ENCODE measurements at regions not wholly inside any gene's neighbourhood (a gene's known extent, or its start where the extent isn't known, plus 50 kb on each side); places are given as distances from the start of the nearest gene placed in this dataset.
"Not testable (repeated sequence)": the region's sequence is repeated elsewhere in the genome, so short reads cannot be mapped to it uniquely, and the experiment has no call there.

GRCh38 chr4:63269156-63269555 is 1140.1 kb downstream of the TECRL start:
- no peak for DNase-seq (ENCODE audit: low spot score)

GRCh38 chr4:63233671-63234070 is 1175.6 kb downstream of the TECRL start:
- DNase-seq (ENCODE audit: low spot score) = no peak

- no peak for DNase-seq (ENCODE audit: low spot score)
These were observed 1177.2 kb downstream of the TECRL start for GRCh38 chr4:63232058-63232457.

- DNase-seq (ENCODE audit: low spot score) = no peak
These were observed 1183.0 kb downstream of the TECRL start for GRCh38 chr4:63226229-63226628.

- no peak for DNase-seq (ENCODE audit: low spot score)
These were observed 1186.8 kb downstream of the TECRL start for GRCh38 chr4:63222466-63222865.

GRCh38 chr4:63221477-63221876 is 1187.8 kb downstream of the TECRL start:
- DNase-seq (ENCODE audit: low spot score) = no peak

- no peak for DNase-seq (ENCODE audit: low spot score)
These were observed 1190.4 kb downstream of the TECRL start for GRCh38 chr4:63218856-63219255.

- DNase-seq (ENCODE audit: low spot score) = no peak
These were observed 1195.2 kb downstream of the TECRL start for GRCh38 chr4:63214076-63214475.

- DNase-seq (ENCODE audit: low spot score) = no peak
These were observed 1197.3 kb downstream of the TECRL start for GRCh38 chr4:63211776-63212479.

- DNase-seq (ENCODE audit: low spot score) = no peak
These were observed 1197.9 kb downstream of the TECRL start for GRCh38 chr4:63211375-63211774.

GRCh38 chr4:63193029-63193428 is 1216.2 kb downstream of the TECRL start:
- DNase-seq (ENCODE audit: low spot score) = not testable (repeated sequence)

GRCh38 chr4:63171341-63171740 is 1237.9 kb downstream of the TECRL start:
- no peak for DNase-seq (ENCODE audit: low spot score)

- no peak for DNase-seq (ENCODE audit: low spot score)
These were observed 1238.3 kb downstream of the TECRL start for GRCh38 chr4:63170923-63171322.

- no peak for DNase-seq (ENCODE audit: low spot score)
These were observed 1239.4 kb downstream of the TECRL start for GRCh38 chr4:63169836-63170235.

- DNase-seq (ENCODE audit: low spot score) = no peak
These were observed 1253.7 kb downstream of the TECRL start for GRCh38 chr4:63155561-63155960.

GRCh38 chr4:63123441-63123840 is 1285.8 kb downstream of the TECRL start:
- no peak for DNase-seq (ENCODE audit: low spot score)

GRCh38 chr4:63122955-63123354 is 1286.3 kb downstream of the TECRL start:
- no peak for DNase-seq (ENCODE audit: low spot score)

- DNase-seq (ENCODE audit: low spot score) = no peak
These were observed 1302.7 kb downstream of the TECRL start for GRCh38 chr4:63106600-63106999.

GRCh38 chr4:63105839-63106238 is 1303.4 kb downstream of the TECRL start:
- no peak for DNase-seq (ENCODE audit: low spot score)

- no peak for DNase-seq (ENCODE audit: low spot score)
These were observed 1318.6 kb downstream of the TECRL start for GRCh38 chr4:63090641-63091040.

GRCh38 chr4:63085091-63085490 is 1324.2 kb downstream of the TECRL start:
- no peak for DNase-seq (ENCODE audit: low spot score)

- no peak for DNase-seq (ENCODE audit: low spot score)
These were observed 1328.3 kb downstream of the TECRL start for GRCh38 chr4:63080934-63081333.

GRCh38 chr4:63063760-63064159 is 1345.5 kb downstream of the TECRL start:
- DNase-seq (ENCODE audit: low spot score) = no peak

- DNase-seq (ENCODE audit: low spot score) = not testable (repeated sequence)
These were observed 1346.4 kb downstream of the TECRL start for GRCh38 chr4:63062891-63063290.

All from NAMALWA (cell line).